ENCODE measurements at regions not wholly inside any gene's neighbourhood (a gene's known extent, or its start where the extent isn't known, plus 50 kb on each side); places are given as distances from the start of the nearest gene placed in this dataset.

- no peak for TF ChIP-seq EP300 (IDR thresholded peaks at IDR 0.05)
- TF ChIP-seq CTCF (IDR thresholded peaks at IDR 0.05), result no peak
- TF ChIP-seq POLR2AphosphoS5 (IDR thresholded peaks at IDR 0.05), result no peak
These were observed 811.6 kb downstream of the PLCL1 start for GRCh38 chr2:198615972-198616371.

Measured in suprapubic skin (tissue), 4 donors.